GM12892 (cell line): ENCODE measurements at regions not wholly inside any gene's neighbourhood (a gene's known extent, or its start where the extent isn't known, plus 50 kb on each side); places are given as distances from the start of the nearest gene placed in this dataset.
"Not testable (repeated sequence)": the region's sequence is repeated elsewhere in the genome, so short reads cannot be mapped to it uniquely, and the experiment has no call there.

ENCODE experiments used
- DNase-seq: peaks from one replicate; pipeline ENCODE4 v3.0.0; 2011; ENCODE audit not compliant: insufficient read length
- FAIRE-seq: peaks from 2 replicates; lab custom pipeline; 2011; peaks lifted over from hg19 to GRCh38; lab: Jason Lieb, UNC
- POLR2A ChIP-seq: IDR thresholded peaks from 2 replicates; pipeline ENCODE4 v1.6.1; 2011; ENCODE audit warnings: low read depth, low read length, control low read depth
- POLR2AphosphoS5 ChIP-seq: IDR thresholded peaks from 2 replicates; pipeline ENCODE4 v1.6.1; 2011; ENCODE audit warnings: low read depth, low read length, control low read depth
- TAF1 ChIP-seq: IDR thresholded peaks from 2 replicates; pipeline ENCODE4 v1.6.1; 2011; ENCODE audit warnings: low read depth, mild to moderate bottlenecking, control low read depth, low read length, borderline replicate concordance

DNA sequence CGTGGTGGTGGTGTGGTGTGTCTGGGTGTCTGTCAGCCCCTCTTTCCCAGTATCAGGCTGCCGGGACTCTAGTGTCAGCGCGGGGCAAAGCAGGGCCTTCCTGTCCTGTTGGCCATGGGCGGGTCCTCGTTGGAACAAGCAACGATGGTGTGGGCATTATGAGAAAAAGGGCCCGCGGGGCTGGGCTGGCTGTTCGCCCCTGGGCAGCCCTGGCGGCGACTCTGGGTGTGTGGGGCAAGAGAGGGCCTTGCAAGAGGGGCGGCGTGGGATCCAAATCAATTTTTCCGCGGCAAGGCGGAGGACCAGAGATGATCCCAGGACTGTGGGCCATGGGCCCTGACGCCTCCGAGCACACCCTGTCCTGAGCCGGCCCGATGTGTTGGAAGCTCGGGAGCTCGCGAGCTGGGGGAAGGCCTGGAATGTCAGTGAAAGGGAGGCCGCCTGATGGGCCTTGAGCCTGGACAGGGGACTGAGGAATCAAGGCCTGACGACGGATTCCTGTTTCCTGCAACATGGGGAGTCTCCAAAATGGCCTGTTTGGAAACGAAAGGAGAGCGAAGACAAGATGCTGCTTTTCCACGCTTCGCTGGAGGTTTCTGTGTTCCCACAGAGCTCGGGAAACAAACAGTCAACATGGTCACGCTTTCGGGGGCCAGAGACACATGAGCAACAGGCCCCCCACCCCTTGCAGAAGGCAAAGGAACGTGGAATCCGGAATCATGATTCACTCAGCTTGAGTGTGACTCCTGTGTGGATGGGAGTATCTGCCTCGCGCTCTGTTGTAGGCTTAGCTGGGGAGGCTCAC, 364.7 kb upstream of the DEFB115 start:
- no peak for DNase-seq
- FAIRE-seq = no peak
- TF ChIP-seq POLR2A = no peak
- no peak for TF ChIP-seq POLR2AphosphoS5
- no peak for TF ChIP-seq TAF1

DNA sequence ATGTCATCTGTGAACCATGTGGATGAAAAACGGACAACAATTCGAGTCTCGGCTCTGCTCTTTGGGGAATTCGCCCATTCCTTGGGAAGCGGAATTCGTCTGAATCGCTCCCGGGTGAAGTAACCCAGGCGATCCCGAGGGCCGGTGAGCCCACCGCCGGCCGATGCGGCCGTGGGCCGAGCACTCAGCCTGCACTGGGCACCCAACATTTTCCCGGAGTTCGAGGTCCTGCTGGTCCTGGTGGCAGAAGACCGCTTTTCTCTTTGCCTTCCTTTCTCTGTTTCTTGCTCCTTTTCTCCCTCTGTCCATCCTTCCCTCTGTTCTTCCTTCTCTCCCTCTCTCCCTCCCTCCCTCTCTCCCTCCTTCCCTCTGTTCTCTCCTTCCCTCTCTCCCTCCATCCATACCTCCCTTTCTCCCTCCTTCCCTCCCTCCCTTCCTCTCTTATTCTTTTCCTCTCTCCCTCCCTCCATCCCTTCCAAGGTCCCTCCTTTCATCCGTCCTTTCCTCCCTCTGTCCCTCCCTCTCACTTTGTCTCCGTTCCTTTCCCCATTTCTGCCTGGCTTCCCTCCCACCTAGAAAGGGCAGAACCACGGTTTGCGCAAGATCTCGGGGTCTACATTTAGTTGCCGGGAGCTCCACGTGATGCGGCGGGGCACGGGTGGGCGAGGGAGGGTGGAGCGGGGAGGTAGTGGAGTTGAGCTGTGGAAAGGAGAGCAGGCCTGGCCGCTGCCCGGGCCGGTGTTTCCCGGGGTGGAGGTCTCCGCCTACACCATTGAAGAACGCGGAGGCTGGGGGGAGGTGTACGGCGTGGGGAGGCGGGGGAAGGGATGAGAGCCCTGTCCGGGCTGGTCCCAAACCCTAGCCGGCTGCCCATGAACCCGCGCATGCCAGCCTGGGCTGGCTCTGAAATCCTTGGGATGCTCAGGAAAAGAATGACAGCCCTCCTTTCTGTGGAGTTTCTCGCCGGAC, 363.8 kb upstream of the DEFB115 start:
- DNase-seq, FAIRE-seq: not testable (repeated sequence)

DNA sequence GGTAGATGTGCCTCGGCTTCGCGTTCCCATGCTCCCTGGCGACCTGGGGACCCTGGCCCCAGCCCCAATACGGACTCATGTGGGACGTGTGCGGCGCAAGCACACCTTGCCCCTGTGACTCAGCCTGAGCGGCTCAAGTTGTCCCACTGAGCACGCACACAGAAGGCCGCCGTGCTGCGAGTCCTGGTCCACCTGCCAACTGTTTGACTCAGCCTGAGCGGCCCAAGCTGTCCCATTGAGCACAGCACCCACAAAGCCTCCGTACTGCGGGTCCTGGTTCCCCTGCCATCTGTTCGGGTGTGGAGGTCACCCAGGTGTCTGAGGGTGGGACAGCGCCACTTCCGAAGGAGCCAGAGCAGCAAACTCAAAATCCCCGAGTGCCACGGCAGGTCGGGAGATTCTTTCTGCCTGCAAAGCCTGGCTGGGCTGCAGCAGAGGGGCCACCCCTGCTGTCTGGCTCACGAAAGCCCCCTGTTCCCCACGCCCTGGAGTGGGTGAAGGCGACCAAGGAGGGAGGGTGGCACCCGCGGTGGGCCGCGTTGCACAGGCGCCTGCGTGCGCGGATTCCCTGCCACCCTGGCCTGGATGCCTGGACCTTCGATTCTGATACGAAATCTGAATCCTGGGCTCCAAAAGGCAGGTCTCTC, 362.6 kb upstream of the DEFB115 start:
- DNase-seq, FAIRE-seq: not testable (repeated sequence)

DNA sequence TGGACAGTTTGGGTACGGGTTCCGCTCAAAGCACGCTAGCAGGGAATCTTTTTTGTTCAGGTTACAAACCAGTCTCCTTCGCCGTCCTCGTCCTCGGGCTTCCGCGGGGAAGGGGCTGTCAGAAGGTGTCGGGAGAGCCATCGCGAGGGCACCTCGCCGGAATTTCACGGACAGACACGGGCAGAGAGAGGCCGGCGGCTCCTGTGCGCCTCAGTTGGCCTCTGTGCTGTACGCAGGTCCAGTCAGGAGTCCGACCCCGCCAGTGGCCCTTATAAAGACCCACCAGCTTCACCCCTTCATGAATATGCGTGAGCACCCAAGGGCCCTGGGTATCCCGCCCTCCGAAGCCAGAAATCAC, 362.1 kb upstream of the DEFB115 start:
- not testable (repeated sequence) for FAIRE-seq

DNA sequence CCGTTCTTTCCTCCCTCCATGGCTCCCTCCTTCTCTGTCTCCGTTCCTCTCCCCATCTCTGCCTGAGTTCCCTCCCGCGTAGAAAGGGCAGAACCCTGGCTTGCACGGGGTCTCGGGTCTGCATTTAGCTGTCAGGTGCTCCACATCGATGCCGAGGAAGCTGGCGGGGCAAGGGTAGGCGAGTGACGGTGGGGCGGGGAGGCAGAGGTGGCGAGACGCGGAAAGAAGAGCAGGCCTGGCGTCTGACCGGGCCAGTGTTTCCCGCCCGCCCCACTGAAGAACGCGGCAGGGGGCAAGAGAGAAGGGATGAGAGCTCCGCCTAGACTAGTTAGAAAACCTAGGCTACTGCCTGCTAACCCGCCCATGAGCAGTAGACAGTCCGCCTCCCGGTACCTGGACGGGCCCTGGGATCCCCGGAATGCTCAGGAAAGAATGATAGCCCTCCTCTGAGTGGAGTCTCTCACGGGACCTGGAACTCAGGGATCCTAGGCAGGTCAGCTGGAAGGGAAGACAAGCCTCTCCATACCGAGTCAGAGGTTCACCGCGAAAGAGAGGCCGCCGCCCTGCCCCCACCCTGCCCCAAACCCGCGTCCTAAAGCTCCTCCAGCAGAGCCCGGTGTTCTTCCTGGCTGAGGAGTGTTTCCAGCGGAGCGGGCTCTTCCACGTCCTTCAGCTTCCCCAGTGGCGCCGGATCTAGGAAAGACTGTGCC, 357.9 kb upstream of the DEFB115 start:
- DNase-seq, FAIRE-seq: not testable (repeated sequence)

More for the DNA sequence above, 362.1 kb upstream of the DEFB115 start:
- not testable (repeated sequence) for DNase-seq

DNA sequence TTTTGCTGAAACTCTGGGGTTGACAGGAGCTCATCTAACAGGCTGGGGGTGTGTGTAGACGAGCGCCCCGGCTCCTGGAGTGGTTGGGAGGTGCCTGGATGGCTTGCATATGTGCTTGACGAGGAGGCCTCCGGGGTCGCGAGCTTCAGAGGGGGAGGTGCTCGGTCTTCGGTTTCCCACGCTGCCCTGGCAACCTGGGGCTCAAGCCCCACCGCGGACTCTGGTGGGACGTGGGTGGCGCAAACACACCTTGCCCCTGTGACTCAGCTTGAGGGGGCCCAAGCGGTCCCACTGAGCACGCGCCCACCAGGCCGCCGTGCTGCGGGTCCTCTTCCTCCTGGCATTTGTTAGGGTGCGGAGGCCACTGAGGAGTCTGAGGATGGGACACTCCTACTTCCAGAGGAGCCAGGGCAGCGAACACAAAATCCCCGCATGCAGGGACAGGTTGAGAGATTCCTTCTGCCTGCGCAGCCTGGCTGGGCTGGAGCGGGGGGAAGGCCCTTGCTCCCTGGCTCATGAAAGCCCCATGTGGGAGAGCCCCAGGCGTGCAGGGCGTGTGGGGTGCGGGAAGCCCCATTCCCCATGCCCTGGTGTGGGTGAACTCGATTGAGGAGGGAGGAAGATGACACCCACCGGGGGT, 357.3 kb upstream of the DEFB115 start:
- DNase-seq, FAIRE-seq: not testable (repeated sequence)

DNA sequence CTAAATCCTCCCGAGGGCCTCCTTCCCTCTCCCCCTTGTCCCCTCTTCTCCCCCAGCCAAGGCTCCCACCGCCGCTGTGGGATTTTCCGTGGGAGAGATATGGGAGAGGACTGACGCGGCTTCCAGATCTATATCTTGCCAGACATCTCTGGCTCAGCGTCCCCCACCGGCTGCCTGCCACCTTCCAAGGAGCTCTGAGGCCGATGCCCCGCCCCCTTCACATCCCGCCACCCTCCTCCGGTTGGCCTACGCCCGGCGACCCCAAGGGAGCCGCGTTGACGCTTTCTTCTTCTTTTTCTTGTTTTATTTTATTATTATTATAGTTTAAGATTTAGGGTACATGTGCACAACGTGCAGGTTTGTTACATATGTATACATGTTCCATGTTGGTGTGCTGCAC, 352.2 kb upstream of the DEFB115 start:
- FAIRE-seq, DNase-seq: not testable (repeated sequence)

DNA sequence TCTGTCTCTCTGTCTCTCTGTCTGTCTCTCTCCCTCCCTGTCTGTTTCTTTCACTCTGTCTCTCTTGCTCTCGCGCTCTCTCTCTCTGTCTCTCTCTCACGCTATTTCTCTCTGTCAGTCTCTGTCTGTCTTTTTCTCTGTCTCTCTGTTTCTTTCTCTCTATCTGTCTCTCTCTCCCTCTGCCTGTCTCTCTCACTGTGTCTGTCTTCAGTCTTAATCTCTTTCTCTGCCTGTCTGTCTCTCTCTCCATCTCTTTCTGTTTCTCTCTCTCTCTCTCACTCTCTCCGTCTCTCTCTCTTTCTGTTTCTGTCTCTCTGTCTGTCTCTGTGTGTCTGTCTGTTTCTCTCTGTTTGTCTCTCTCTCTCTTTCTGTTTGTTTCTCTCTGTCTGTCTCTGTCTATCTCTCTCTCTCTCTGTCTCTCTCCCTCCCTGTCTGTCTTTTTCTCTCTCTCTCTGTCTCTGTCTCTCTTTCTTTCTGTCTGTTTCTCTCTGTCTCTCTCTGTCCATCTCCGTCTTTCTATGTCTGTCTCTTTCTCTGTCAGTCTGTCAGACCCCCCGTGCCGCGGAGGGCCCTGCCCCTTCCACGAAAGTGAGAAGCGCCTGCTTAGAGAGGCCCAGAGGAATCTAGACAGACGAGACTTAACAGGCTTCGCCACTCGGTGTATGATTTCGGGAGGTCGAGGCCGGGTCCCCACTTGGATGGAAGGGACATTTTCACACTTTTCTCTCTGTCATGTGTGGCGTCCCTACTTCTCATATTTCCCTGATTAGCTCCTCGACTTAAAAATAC, 346.3 kb upstream of the DEFB115 start:
- TF ChIP-seq POLR2AphosphoS5 = no peak
- FAIRE-seq (no peak), DNase-seq (no peak)

DNA sequence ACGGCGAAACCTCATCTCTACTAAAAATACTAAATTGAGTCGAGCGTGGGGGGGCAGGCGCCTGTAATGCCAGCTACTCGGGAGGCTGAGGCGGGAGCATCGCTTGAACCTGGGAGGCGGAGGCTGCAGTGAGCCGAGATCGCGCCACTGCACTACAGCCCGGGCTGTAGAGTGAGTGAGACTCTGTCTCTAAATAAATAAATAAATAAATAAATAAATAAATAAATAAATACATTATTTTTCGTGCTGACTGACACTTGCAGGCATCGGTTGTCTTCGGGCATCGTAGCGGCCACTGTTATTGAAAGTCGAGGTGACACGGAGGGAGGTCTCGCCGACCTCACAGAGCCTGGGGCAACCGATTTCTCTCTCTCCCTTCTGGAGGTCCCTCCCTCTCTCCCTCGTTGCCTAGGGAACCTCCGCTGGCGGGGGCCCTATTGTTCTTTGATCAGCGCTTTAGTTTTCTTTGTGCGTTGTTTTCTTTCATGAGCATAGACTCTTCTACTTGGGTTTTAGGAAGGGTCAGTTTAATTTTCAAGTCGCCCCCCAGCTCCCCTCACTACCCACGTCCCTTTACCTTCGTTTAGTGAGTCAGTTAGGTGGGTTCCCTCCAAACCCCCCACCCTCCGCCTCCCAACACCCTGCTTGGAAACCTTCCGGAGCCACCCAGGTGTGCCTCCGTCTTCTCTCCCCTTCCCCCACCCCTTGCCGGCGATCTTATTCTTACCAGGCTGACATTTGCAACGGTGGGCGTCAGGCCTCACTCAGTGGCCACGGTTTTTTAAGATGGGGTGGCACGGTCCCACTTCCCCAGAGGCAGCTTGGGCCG, 345.4 kb upstream of the DEFB115 start:
- not testable (repeated sequence) for FAIRE-seq, DNase-seq

DNA sequence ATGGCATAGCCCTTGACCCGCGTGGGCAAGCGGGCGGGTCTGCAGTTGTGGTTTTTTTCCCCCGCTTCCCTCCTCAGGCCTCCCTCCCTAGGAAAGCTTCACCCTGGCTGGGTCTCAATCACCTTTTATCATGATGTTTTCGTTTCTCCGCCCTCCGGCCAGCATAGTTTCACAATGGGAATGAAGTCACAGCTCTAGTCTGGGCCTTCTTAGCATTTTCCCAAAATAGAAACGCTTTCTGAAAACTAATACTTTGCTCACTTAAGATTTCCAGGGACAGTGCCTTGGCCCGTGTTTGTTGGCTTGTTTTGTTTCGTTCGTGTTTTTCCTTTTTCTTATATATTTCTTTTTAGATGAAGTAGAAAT, 344.8 kb upstream of the DEFB115 start:
- DNase-seq, FAIRE-seq: not testable (repeated sequence)

DNA sequence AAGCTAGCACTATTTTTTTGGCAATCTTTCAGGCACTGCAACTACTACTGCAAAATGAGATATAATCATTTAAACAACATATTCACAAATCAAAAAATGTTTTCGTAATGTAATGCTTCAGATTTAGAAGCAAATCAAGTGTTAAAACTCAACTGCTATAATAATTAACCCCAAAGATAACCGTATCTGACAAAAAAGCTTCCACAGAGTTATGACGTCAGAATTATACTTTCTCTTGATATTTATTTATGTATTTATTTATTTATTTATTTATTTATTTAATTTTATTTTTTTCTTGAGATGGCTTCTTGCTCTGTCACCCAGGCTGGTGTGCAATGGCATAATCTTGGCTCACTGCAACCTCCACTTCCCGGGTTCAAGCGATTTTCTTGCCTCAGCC, 341.1 kb upstream of the DEFB115 start:
- FAIRE-seq, DNase-seq: not testable (repeated sequence)
